Transverse colon (tissue), 4 donors: ENCODE measurements at regions not wholly inside any gene's neighbourhood (a gene's known extent, or its start where the extent isn't known, plus 50 kb on each side); places are given as distances from the start of the nearest gene placed in this dataset.

Source experiments
- DNase-seq: peaks from one replicate; pipeline ENCODE4 v3.0.0-alpha.2; 2019
- H3K27ac ChIP-seq, 4 donors: fragments of 200-600 bp; sonication (generic); 2 replicates each; pipeline ENCODE4 v1.5.1; 2016 to 2018; ENCODE audit warnings: inconsistent platforms in 4 of 4
- H3K27me3 ChIP-seq: fragments of 200-600 bp; sonication (generic); 2 replicates; pipeline ENCODE4 v1.5.1; 2017; ENCODE audit warnings: inconsistent platforms
- H3K36me3 ChIP-seq, 4 donors: fragments of 200-600 bp; sonication (generic); 2 replicates each; pipeline ENCODE4 v1.5.1; 2017 to 2019; ENCODE audit warnings: inconsistent platforms in 4 of 4
- H3K4me1 ChIP-seq, 4 donors: fragments of 200-600 bp; sonication (generic); 2 replicates each; pipeline ENCODE4 v1.5.1; 2017 to 2020; ENCODE audit warnings: inconsistent platforms in 4 of 4
- H3K4me3 ChIP-seq, 4 donors: fragments of 200-600 bp; sonication (generic); 1 replicate in 1 of 4; 2 replicates in 3 of 4; pipeline versions ENCODE4 v1.5.1 to v1.6.1; 2017 to 2019; ENCODE audit warnings: inconsistent platforms in 4 of 4
- H3K9me3 ChIP-seq, 2 donors: fragments of 200-600 bp; sonication (generic); 2 replicates each; pipeline ENCODE4 v1.5.1; 2017 to 2019; ENCODE audit warnings: inconsistent platforms in 2 of 2
- EP300 ChIP-seq: sonication (generic); formaldehyde crosslinking; IDR thresholded peaks from one replicate; pipeline ENCODE4 v1.6.1; 2017; ENCODE audit warnings: antibody characterized with exemption, low read depth
- POLR2A ChIP-seq: fragments of 450-650 bp; IDR thresholded peaks from one replicate; pipeline ENCODE4 v1.6.1; 2016; ENCODE audit warnings: antibody characterized with exemption, mild to moderate bottlenecking, moderate library complexity
- POLR2AphosphoS5 ChIP-seq, 3 donors: sonication (generic); formaldehyde crosslinking; IDR thresholded peaks; one replicate each; pipeline ENCODE4 v1.6.1; 2016; ENCODE audit warnings: antibody characterized with exemption in 3 of 3
- WGBS, 2 donors: methylation state at CpG; one replicate each; pipeline ENCODE4 v1.1.5; 2018; ENCODE audit warnings: low coverage in 1 of 2; 5-methylcytosine and 5-hydroxymethylcytosine counted together
- in situ Hi-C, 4 donors: fragments of 200-750 bp; cut with MboI; loops; one replicate each; pipeline versions ENCODE4 v1.15.0 to v1.15.1; 2017; ENCODE audit warnings: low sequenced_read_pairs in 3 of 4, low pct_ligation_motif_present in 1 of 4, low pct_unique_long_range_greater_than_20kb in 1 of 4
- intact Hi-C: fragments of 100-400 bp; cut with DNase I; formaldehyde crosslinking; loops from one replicate; pipeline ENCODE4 v1.15.1; 2023; ENCODE audit warnings: low total_unique reads
- TF ChIP-seq, protein P1 (sequence below), 5 experiments: fragments of 200-600 bp in 3 of 5; fragments of 450-650 bp in 2 of 5; sonication (generic) in 3 of 5; IDR thresholded peaks; 1 replicate in 2 of 5; 2 replicates in 3 of 5; pipeline ENCODE4 v1.5.1; 2016 to 2017; ENCODE audit warnings: antibody characterized with exemption in 5 of 5, inconsistent platforms in 3 of 5, mild to moderate bottlenecking in 2 of 5, moderate library complexity in 1 of 5

DNA sequence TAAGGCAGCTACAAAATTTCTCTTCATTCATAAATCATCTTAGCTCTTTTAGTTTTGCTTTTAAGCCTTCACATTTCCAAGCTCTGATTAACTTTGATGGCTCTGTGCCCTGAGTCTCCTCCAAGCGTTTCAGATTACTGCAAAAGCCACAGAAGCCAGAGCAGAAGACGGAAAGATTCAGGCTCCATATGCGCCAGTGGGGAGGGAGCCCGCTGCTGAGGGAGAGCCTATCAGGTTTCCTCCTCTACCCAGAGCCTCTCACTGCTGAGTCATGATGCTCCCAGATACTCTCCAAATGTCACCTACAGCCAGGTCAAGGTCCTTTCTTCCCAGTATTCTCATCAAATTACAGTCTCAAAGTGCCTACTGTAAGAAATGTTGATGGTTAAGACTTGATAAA is 193.6 kb downstream of the RAP2A start:
- no peaks in the 10 kb centered on the region for H3K36me3 ChIP-seq
- H3K27ac ChIP-seq, result no peak overlapping the region
- no peak for DNase-seq
- TF ChIP-seq POLR2AphosphoS5 (IDR thresholded peaks at IDR 0.05), result no peak
- TF ChIP-seq POLR2A, result no peak
- TF ChIP-seq, protein P1, sequence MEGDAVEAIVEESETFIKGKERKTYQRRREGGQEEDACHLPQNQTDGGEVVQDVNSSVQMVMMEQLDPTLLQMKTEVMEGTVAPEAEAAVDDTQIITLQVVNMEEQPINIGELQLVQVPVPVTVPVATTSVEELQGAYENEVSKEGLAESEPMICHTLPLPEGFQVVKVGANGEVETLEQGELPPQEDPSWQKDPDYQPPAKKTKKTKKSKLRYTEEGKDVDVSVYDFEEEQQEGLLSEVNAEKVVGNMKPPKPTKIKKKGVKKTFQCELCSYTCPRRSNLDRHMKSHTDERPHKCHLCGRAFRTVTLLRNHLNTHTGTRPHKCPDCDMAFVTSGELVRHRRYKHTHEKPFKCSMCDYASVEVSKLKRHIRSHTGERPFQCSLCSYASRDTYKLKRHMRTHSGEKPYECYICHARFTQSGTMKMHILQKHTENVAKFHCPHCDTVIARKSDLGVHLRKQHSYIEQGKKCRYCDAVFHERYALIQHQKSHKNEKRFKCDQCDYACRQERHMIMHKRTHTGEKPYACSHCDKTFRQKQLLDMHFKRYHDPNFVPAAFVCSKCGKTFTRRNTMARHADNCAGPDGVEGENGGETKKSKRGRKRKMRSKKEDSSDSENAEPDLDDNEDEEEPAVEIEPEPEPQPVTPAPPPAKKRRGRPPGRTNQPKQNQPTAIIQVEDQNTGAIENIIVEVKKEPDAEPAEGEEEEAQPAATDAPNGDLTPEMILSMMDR (IDR thresholded peaks at IDR 0.05), result no peak
- no peak for TF ChIP-seq EP300
- H3K4me1 ChIP-seq, result no peaks in the 10 kb centered on the region
- no peak overlapping the region for H3K4me3 ChIP-seq
- no peaks in the 10 kb centered on the region for H3K27me3 ChIP-seq
- no peaks in the 10 kb centered on the region for H3K9me3 ChIP-seq
- intact Hi-C loops, result no loop called here
- in situ Hi-C loops, result no loop called here
- WGBS, 2 donors, result 48% methylated on average over 4 of the region's 4 CpGs; no CpG with 5 or more reads in 1 of the 2 donors

DNA sequence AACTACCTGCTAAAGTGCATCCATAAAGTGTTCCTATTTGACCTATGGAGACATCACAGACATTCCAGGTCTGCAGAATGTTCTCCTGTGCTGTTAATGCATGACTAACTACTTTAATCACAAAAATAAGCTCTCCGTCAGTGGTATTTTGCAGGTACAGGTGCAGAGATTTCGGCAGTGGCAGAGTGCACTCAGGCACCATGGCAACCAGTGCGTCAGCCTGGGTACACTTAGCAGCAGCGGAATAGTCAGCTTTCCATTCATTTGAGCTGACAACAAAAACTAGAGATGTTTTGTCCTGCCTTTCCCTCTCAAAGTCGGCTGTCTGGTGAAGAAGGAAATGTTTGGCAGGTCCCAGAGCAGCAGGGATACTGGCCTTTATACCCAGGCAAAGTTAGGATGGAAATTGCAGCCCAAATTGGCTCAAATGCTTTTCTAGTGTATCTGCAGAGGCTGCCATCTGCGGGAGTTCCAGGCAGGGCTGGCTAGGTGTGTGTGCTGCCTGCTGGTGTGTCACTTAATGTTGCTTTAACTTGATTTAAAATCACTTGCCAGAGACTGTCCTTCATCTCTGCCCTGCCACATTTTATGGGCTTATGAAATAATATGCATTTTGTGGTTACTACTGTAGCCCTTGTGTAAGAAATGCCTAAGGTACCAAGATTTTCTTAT is 195.8 kb downstream of the RAP2A start:
- Histone ChIP-seq H3K4me3 (no peak overlapping the region), H3K4me1 (no peaks in the 10 kb centered on the region), H3K27ac (no peak overlapping the region), H3K36me3 (no peaks in the 10 kb centered on the region), H3K27me3 (no peaks in the 10 kb centered on the region), H3K9me3 (no peaks in the 10 kb centered on the region)
- intact Hi-C loops, result no loop called here
- DNase-seq, result no peak
- no peak for TF ChIP-seq EP300
- TF ChIP-seq POLR2A, result no peak
- TF ChIP-seq, protein P1 (IDR thresholded peaks at IDR 0.05), result no peak
- WGBS, 2 donors, result 49 to 74% methylated on average over 3 to 6 of the region's 6 CpGs
- in situ Hi-C loops, result no loop called here

DNA sequence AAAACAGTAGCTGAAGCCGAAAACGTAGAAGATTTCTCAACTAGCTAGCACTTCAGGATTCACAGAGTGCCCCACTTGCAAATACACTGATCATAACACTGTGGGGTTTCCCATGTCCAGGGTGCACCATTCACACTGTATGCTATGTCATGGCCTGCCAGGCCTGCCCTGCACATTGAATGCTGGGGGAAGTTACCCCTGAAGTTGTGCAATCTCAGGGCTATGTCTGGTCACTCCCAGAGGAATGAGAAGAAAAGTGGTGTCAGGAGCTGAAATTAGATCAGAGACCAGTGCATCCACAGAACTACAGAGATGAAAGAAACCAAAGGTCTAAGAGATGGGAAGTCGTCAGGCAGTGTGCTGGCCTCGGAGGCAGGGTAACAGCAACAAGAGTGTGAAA is 196.8 kb downstream of the RAP2A start:
- H3K4me1 ChIP-seq, result no peaks in the 10 kb centered on the region
- H3K27me3 ChIP-seq, result no peaks in the 10 kb centered on the region
- H3K36me3 ChIP-seq, result no peaks in the 10 kb centered on the region
- no peaks in the 10 kb centered on the region for H3K9me3 ChIP-seq
- intact Hi-C loops (no loop called here), in situ Hi-C loops (no loop called here)
- no peak for TF ChIP-seq EP300
- no peak for TF ChIP-seq POLR2AphosphoS5 (IDR thresholded peaks at IDR 0.05)
- TF ChIP-seq POLR2A, result no peak
- TF ChIP-seq, protein P1 (IDR thresholded peaks at IDR 0.05), result no peak
- 96% methylated on average over 4 of the region's 4 CpGs; no CpG with 5 or more reads in 1 of the 2 donors for WGBS, 2 donors
- no peak overlapping the region for H3K4me3 ChIP-seq
- H3K27ac ChIP-seq, result no peak overlapping the region
- no peak for DNase-seq

DNA sequence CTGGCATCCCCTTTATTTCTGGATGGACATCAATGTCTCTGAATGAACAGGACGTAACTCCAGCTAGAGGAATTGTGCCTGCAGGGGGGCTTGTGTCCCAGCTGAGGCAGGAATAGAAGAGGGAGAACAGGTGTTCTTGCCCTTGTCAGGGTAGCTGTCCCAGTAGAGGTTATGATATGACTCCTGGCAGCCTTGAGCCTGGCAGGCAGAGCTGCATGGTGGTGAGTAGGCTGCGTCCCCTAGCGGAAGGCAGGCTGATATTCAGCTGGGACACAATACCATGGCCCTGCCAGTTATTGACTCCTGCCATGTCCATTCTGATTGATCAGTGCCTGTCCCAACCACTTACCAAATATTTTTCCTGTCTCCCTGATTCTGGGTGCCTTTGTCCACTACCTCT is 197.2 kb downstream of the RAP2A start:
- Histone ChIP-seq H3K36me3 (no peaks in the 10 kb centered on the region), H3K4me3 (no peak overlapping the region), H3K9me3 (no peaks in the 10 kb centered on the region), H3K27ac (no peak overlapping the region), H3K27me3 (no peaks in the 10 kb centered on the region), H3K4me1 (no peaks in the 10 kb centered on the region)
- DNase-seq, result no peak
- TF ChIP-seq POLR2AphosphoS5 (IDR thresholded peaks at IDR 0.05) (no peak), POLR2A (no peak), EP300 (no peak)
- intact Hi-C loops (no loop called here), in situ Hi-C loops (no loop called here)
- 95% methylated on average over 3 of the region's 3 CpGs; no CpG with 5 or more reads in 1 of the 2 donors for WGBS, 2 donors

DNA sequence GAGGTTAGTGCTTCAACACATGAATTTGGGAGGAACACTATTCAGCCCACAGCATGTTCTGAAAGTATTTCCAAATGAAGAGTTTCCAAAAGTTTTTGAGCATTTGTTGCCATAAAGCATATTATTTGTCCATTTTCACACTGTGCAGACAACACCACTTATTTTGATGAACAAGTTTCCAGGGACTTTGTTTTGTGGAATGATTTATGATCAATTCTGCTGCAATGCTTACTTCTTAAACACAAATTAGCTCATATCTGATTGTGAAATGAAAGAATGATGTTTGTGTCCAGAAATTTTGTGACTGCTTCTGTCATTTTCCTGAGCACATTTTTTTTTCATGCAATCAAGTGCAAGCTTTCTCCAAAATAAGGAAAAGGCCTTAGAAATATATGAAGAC is 205.3 kb downstream of the RAP2A start:
- no peak for TF ChIP-seq POLR2A
- TF ChIP-seq EP300, result no peak
- TF ChIP-seq, protein P1 (IDR thresholded peaks at IDR 0.05), result no peak
- no peak for TF ChIP-seq POLR2AphosphoS5 (IDR thresholded peaks at IDR 0.05)
- in situ Hi-C loops (no loop called here), intact Hi-C loops (no loop called here)
- Histone ChIP-seq H3K36me3 (no peaks in the 10 kb centered on the region), H3K9me3 (no peaks in the 10 kb centered on the region), H3K4me1 (no peaks in the 10 kb centered on the region), H3K4me3 (no peak overlapping the region), H3K27ac (no peak overlapping the region), H3K27me3 (no peaks in the 10 kb centered on the region)
- no peak for DNase-seq
